GM19328 (cell line): ENCODE measurements at regions not wholly inside any gene's neighbourhood (a gene's known extent, or its start where the extent isn't known, plus 50 kb on each side); places are given as distances from the start of the nearest gene placed in this dataset.

ENCODE experiments used
- ATAC-seq: cut with Tn5 transposase; IDR thresholded peaks from one replicate; pipeline ENCODE4 v1.9.1; 2021; ENCODE audit warnings: mild to moderate bottlenecking, moderate library complexity; ENCODE audit not compliant: unreplicated experiment

DNA sequence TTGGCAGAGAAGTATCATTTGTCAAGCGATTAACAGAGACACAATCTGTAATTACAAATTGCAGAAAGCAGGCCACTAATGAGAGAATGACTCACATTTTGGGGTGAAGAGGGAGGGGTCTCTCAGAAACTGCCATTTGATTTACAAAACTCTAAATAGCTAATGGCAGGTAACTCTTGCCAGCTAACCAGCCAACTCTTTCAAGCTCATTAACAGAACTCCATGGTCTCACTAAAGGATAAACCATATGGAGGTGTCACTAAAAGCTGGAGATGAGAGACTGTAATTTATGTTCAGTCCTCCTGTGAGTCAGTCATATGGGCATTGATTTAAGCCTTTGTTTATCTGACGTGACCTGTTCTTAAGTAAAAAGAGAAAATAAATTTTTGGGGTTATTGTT is 336.4 kb downstream of the FOXG1 start:
- no peak for ATAC-seq

DNA sequence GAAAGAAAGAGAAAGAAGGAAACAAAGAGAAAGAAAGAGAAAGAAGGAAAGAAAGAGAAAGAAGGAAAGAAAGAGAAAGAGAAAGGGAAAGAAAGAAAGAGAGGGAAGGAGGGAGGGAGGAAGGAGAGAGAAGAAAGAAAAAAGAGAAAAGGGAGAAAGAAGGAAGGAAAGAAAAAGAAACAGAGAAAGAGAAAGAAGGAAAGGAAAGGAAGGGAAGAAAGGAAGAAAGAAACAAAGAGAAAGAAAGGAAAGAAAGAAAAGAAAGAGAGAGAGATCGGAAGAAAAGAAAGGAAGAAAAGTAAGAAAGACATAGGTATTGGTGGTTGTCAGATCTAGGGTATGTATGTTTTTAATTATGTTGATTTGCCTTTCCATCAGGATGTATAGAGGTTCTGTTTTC is 342.3 kb downstream of the FOXG1 start:
- ATAC-seq: no peak

DNA sequence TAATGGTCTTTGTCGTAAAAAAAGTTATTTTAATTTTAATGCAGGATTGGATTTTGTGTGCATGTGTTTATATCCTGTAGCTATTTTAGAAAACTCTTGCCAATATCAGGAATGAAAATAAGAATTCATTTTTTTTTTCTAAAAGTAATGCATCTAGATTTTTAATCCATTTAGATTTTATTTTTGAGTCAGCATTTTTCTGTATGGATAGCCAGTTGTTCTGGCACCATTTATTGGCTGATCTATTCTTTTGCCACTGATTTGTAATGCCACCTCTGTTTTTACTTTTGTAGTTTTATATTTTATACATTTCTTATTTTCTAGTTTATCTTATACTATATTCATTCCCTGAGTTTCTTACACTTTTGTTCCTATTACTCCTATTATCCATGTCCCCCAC is 343.0 kb downstream of the FOXG1 start:
- no peak for ATAC-seq

DNA sequence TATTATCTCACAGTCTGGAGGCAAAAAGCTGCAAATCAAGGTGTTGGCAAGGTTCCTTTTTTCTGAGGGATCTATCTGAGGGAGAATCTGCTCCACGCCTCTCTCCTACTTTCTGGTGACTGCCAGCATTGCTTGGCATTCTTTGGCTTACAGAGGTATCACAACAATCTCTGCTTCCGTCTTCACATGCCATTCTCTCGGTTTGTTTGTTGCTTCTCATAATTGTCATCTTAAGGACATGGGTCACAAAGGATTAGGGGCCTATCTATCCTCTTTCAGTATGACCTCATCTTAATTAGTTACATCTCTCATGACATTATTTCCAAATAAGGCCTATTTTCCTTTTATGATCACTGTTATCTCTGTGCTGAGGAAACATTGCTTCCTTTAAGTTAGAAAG is 345.0 kb downstream of the FOXG1 start:
- no peak for ATAC-seq

DNA sequence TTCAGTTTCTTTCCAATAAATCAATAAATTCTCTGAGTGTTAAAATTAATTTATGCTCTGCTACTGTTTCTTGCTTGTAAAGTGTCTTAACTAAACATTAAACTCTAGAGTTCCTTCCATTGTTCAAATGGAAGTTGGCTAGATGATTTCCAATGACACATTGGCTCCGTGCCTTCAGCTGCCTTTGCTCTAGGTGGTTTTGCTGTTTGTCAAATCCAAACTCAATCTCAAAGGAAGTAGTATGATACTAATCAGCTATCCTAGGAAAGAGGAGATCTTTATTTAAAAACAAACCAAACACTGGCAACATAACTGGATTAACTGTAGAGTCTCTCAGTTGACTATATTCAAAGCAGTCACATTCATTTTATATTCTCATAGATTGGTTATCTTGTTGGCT is 356.4 kb downstream of the FOXG1 start:
- no peak for ATAC-seq

DNA sequence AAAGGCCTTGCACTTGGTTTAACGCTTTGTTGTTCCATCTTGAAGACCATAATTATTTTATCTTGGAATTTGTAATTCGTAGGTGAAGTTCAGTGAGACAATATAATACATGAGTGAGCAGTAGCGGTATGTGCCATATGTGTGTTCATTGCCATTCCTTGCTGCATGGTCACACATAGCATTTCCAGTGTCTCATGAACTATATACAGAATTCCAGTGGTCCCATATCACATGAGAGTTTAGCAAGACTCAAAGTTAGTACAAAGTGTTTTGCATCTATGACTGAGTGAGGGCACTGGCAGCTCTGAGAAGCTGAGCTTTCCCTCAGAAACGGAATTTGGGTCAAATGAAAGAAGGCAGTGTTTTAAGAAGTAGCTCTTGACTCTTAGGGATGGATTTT is 359.8 kb downstream of the FOXG1 start:
- ATAC-seq: no peak

DNA sequence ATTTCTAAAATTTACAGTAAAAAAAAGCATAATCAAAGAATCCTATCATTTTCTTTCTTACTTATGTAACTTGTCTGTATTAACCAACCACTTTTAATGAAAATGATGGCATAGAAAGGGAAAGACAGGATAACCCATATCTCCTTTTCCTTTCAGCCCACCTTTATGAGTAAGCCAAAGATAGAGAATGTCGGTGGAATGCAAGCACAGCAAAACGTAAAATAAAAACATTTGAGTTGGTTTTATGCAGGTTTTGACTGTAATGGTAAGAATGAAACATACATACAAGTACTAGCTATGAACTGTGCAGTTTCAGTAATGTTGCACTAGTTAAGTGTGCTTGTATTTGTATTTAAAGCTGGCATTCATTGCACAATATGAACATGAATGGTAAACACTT is 360.3 kb downstream of the FOXG1 start:
- no peak for ATAC-seq

DNA sequence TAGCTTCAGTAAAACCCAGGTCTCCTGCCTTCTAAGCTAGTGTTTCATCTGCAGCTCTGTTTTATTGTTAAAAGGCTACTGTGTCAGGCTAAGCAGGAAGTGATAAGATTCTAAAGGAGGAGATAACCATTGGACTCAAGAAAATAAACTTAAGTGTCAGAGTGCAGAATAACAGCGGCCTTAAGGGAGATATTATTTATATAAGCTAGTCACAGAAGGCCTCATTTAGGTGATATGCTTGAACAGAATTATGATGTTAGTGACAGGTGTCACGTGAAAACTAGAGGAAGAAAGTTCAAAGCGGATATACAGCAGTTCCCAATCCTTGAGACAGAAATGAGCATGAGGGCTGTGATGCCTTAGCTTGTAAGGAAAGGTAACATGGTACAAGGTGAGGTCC is 373.4 kb downstream of the FOXG1 start:
- ATAC-seq: no peak

DNA sequence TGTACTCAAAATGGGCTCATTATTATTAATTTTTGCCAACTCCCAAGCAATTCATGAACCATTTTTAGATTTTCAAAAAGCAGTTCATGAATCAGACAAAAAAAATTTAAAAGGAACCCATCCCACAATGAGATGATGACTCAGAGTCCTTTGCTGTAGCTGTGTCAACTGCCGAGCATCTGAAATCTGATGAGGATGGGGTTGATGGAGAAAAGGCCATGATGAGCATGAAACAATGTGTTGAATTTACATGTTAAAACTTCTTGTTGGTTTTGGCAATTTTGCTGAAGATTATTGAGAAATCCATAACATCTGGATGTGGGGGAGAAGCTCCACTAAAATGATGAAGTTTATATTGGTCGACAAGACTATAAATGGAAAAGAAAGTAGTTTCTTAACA is 378.0 kb downstream of the FOXG1 start:
- ATAC-seq: no peak

DNA sequence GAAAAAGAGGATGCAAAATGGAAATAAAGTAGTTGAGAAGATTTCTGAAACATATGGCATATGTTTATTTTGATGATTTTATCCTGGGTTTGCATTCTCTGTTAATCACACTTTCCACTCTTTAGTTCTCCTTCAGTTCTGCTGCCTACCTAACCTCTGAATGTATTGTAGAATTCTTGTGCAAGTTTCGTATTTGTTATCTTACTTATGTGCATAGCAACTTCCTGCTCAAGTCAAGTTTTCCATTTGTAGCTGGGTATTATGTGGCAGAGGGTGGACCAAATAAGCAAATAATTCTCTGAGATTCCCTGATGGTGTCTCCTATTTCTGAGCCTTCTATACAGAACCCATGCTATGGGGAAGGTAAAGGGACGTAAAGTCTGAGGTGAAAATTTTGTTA is 381.6 kb downstream of the FOXG1 start:
- ATAC-seq: no peak

DNA sequence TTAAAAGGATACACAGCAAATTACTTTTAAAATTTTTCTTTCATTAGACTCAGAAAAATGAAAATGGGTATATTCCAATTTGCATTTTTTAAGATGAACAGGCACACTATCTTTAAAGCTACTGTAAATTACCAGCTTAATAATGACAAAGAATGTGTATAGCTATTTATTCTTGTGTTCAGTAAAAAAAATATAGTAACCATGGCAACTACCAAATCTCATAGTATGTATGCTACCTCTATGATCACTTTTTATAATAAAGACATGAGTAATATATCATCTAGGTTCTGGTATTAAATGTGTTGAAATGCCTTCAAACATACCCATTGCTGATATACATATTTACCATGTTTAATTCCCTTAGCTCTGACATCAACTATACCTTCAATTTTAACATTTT is 383.2 kb downstream of the FOXG1 start:
- no peak for ATAC-seq

DNA sequence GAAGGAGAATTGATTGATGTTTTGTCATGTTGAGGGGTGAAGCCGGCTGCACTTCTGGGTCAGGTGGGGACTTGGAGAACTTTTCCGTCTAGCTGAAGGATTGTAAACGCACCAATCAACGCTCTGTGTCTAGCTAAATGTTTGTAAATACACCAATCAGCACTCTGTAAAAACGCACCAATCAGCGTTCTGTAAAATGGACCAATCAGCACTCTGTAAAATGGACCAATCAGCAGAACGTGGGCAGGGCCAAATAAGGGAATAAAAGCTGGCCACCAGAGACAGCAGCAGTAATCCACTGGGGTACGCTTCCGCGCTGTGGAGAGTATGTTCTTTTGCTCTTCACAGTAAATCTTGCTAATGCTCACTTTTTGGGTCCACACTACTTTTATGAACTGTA is 384.1 kb downstream of the FOXG1 start:
- ATAC-seq: no peak

DNA sequence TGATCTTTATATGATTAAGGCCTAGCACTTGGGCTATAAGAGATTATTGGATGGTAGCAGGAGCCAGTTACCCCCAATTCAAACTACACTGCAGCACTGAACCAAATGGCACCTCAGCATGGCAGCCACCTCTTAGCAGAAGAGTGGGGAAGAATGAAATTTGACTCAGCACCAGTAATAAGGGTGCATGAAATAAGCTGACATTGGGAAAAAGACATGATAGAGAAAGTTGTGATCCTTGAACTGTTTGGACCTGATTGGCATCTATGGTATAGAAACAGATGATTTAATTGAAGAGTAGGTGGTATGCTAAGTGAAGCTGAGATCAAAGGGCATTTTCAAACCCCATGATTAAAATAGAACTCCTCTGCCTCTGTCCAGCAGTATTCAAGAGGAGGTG is 389.5 kb downstream of the FOXG1 start:
- no peak for ATAC-seq

DNA sequence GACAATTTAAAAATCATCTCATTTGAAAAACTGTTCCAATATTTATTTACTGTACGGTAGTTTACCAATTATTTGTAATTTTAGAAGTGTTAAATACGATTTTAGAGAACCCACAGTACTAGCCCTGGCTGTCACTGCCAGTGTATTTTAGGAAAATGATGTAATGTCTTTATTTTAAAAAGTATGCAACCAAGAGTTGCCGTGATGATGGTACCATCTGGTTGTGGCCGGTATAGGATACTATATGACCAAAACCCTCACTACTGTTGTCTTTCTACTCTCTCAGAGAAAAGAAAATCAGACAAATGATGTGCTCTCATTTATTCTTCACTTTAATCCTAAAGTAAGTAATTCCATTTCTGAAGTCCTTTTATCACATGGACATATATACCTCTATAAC is 395.0 kb downstream of the FOXG1 start:
- ATAC-seq: no peak

DNA sequence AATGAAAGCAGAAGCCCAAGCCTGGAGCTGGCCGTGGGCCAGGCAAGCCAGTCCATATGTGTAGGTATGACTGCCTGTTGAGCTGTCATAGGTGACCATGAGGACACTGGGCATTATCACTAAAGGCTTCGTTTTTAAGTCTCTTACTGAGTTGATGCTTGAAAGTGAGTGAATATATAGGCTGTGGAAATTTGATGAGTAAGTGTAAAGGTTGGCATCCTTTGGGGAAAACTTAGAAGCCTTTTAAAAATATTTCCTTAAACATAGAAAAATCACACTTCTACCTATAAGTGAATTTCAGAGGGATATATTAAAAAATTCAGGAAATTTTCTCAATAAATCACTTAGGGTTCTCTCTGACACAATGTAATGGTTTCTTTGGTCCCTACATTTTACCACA is 396.5 kb downstream of the FOXG1 start:
- no peak for ATAC-seq

DNA sequence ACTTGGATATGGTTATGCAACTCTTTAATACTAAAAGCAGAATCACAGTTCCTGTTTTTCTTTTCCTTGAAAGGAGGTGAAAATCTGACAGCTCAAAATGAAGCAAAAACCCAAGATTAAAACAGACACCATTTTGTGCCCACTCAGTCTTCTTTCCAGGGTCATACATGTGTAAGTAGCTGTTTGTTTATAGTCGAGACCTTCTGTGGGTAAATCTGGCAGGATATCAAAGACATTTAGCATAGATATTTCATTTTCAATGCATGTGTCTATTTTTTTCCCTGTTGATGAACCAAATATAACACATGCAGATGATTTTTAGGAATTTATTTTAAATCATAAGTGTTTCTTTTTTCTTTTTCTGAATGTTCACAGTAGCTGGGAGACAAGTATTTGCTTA is 398.8 kb downstream of the FOXG1 start:
- no peak for ATAC-seq

DNA sequence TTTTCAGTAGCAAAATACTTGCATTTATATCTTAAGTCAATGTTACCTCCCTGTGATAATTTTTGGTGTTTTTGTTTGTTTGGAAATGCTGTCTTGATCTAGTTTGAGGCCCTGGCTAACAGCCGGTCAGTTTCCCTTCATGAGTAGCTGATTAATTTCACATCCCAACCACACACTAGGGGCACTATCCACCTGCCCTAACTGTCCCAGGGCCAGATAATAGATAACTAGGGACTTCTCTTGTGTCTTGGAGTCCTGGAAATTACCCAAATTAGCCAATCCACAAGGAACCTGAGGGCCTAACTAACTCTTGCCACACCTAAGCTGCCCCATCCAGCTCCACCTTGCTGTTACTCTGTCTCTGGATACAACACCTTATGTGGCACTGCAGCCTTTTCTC is 399.9 kb downstream of the FOXG1 start:
- ATAC-seq: no peak

DNA sequence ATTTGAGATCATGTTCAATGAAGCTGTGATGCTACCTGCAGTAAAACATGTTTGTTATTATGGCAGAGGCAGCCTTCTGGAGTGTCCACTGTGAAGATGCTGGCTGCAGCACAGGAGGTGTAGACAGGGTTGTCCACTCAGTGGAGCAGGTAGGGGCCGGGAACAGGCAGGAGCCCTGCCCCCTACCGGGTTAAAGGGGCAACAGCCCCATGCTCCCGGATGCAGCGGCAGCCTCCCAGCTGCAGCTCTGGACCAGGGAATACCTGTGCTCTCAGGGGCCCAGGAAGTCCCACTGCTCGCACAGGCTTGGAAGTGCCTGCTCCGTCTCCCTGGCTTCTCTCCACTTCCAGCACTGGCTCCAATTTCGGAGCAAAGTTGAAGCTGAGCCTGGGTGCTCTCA is 401.6 kb downstream of the FOXG1 start:
- no peak for ATAC-seq

DNA sequence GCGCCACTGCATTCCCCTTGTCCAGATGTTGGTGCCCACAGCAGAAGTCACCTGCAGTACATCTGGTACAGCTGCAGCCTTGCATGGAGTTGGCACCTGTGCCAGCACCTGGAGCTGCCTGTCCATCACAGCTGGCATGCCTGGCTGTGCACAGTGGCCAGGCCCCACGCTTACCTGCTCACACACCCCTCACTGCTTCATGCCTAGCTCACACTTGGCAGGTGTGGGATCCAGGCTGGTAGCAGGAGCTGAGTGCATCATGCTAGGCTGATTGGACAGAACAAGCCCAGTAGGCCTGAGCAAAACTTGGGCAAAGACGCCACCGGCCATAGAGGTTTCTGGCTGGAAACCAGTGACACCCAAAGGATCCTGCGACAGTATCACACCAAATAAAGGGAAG is 402.8 kb downstream of the FOXG1 start:
- ATAC-seq: no peak

DNA sequence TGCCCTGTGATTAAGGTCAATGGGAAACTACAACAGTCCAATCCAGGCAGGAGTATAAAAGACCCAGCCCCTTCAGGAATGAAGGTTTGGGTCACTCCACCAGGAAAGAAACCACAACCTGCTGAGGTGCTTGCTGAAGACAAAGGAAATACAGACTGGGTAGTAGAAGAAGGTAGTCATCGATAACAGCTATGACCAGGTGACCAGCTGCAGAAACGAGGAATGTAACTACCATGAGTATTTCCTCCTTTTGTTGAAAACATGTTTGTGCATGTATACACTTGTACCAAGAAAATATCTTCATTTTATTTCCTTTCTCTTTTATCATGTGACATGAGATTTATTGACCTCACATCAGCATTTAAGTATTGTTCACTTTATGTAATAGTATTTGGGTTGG is 409.1 kb downstream of the FOXG1 start:
- no peak for ATAC-seq

DNA sequence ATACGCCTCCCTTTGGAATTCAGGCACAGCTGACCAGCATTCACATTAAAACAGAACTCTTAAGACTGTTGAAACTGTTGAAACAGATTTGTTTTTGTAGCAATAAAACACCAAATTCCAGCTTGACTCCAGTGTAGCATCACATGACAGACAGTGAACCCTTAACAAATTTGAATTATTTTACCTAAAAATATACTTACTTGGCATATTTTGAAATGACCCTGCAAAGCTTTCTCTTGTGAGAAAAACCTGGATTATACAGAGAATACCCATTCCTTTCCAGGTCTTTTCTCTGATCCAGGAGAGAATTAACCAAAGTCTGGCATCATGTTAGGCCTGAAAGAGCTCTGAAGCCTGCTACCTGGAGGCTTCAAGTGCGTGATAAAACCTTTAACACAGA is 410.3 kb downstream of the FOXG1 start:
- no peak for ATAC-seq

DNA sequence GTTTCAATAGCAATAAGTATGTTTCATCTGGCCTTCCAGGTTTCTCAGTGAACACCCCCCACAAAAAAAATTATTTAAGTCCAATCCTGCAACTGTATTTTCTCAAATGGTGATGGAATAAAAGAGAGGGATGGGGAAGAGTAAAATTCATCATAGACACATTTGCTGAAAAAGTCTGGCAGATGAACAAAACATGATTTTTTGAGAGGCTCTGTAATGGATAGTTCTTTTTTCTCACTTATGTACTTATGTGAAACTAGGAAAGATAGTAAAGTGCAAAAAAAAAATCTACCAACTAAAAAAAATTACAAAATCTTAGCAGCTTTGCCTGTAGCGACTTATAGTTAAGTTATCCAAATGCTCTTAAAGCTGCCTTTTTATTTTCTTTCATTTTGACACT is 412.4 kb downstream of the FOXG1 start:
- ATAC-seq: no peak

DNA sequence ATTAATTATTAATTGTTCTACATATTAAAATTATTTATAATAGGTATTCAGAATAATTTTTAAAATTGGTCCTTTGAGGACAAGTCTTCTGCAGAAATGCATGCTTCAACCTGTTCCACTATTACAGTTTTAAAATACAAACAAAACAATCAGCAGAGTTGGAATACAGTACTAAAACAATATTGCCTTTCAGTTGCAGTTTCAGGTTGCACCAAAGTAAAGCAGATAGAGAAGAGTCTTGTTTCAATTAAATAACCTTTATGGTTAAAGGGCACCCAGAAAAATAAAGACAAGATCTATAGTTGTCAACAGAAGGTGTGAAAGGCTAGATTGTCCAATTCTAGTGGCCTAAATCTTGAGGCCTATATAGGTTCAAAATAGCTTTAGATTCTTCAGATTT is 424.5 kb downstream of the FOXG1 start:
- ATAC-seq: no peak

DNA sequence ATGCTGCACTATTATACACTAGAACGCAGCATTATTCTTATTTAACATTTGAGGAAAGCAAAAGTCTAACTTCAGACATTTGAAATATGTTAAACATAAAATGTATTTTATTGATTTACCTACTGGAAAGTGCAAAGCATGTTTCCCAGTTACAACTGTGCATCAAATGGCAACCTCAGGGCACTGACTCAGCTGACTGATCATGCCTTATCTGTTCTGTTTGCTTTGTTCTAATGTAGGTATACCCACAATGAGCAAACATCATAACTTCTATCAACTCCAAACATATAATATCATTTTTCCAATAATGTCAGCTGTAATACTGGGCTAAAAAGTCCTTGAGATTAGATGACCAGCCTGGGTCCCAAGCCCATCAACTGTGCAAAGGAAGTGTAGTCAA is 431.0 kb downstream of the FOXG1 start:
- no peak for ATAC-seq
